H1 (cell line): ENCODE measurements at regions not wholly inside any gene's neighbourhood (a gene's known extent, or its start where the extent isn't known, plus 50 kb on each side); places are given as distances from the start of the nearest gene placed in this dataset.

Experiments
- CTCF ChIA-PET: fragments of 300-600 bp; sonication (Branson Sonifier 250); formaldehyde crosslinking; loops from one replicate; lab custom pipeline; 2021; ENCODE audit not compliant: partially characterized antibody; lab: Charles Lee
- POLR2A ChIA-PET: fragments of 300-600 bp; sonication (Branson Sonifier 250); formaldehyde crosslinking; loops from one replicate; lab custom pipeline; 2021; ENCODE audit warnings: inconsistent platforms; ENCODE audit not compliant: partially characterized antibody; lab: Charles Lee
- DNase-seq, 2 experiments: peaks; one replicate each; pipeline versions ENCODE4 v3.0.0 to v3.0.0-alpha.2; 2010 to 2022; ENCODE audit warnings: low spot score in 2 of 2, low read depth in 1 of 2, mixed read lengths in 1 of 2
- FAIRE-seq: peaks from 2 replicates; lab custom pipeline; 2011; peaks lifted over from hg19 to GRCh38; lab: Jason Lieb, UNC
- H2AFZ ChIP-seq: 2 replicates; pipeline ENCODE4 v1.8.1; 2012; ENCODE audit warnings: low read length, inconsistent platforms
- H2AK5ac ChIP-seq: 2 replicates; pipeline ENCODE4 v1.6.1; 2013; ENCODE audit warnings: low read depth, low read length
- H2BK120ac ChIP-seq: replicated peaks from 2 replicates; pipeline ENCODE3; 2013; ENCODE audit warnings: low read depth, low read length, inconsistent platforms
- H2BK12ac ChIP-seq: 2 replicates; pipeline ENCODE4 v1.6.1; 2013; ENCODE audit warnings: low read depth, low read length
- H2BK15ac ChIP-seq: 2 replicates; pipeline ENCODE4 v1.6.1; 2013; ENCODE audit warnings: low read length
- H2BK20ac ChIP-seq: 2 replicates; pipeline ENCODE4 v1.6.1; 2013; ENCODE audit warnings: low read length
- H2BK5ac ChIP-seq: 2 replicates; pipeline ENCODE4 v1.6.1; 2013; ENCODE audit warnings: low read depth, low read length
- H3K14ac ChIP-seq: 2 replicates; pipeline ENCODE4 v1.6.1; 2013; ENCODE audit warnings: inconsistent platforms; ENCODE audit not compliant: insufficient read length
- H3K18ac ChIP-seq: 2 replicates; pipeline ENCODE4 v1.6.1; 2013; ENCODE audit warnings: low read length; ENCODE audit errors: extremely low read depth
- H3K23ac ChIP-seq: 2 replicates; pipeline ENCODE4 v1.6.1; 2013; ENCODE audit warnings: inconsistent platforms; ENCODE audit not compliant: insufficient read length
- H3K23me2 ChIP-seq: 2 replicates; pipeline ENCODE4 v1.6.1; 2013; ENCODE audit warnings: low read depth, low read length
- H3K27ac ChIP-seq: 2 replicates; pipeline ENCODE4 v1.6.1; 2011; ENCODE audit warnings: low read depth, low read length, inconsistent platforms
- H3K27me3 ChIP-seq, 4 experiments: replicated peaks in 1 of 4; 1 replicate in 1 of 4; 2 replicates in 3 of 4; pipeline versions ENCODE4 v1.6.1 to v1.8.1; 2011 to 2013; ENCODE audit warnings: low read length in 3 of 4, mild to moderate bottlenecking in 3 of 4, inconsistent platforms in 2 of 4, mixed read lengths in 2 of 4, moderate library complexity in 1 of 4; ENCODE audit not compliant: control insufficient read depth in 3 of 4, insufficient read depth in 3 of 4; ENCODE audit errors: extremely low read depth in 1 of 4
- H3K36me3 ChIP-seq, 4 experiments: 2 replicates each; pipeline versions ENCODE4 v1.6.1 to v1.8.1; 2011 to 2013; ENCODE audit warnings: mild to moderate bottlenecking in 4 of 4, low read length in 3 of 4, moderate library complexity in 2 of 4, control low read depth in 1 of 4, inconsistent platforms in 1 of 4; ENCODE audit not compliant: insufficient read depth in 4 of 4, control insufficient read depth in 2 of 4
- H3K4ac ChIP-seq: replicated peaks from 2 replicates; pipeline ENCODE3; 2013; ENCODE audit warnings: low read length, low read depth, mixed read lengths, inconsistent platforms; ENCODE audit not compliant: insufficient read length
- H3K4me1 ChIP-seq, 4 experiments: replicated peaks in 1 of 4; 1 replicate in 1 of 4; 2 replicates in 3 of 4; pipeline versions ENCODE4 v1.6.1 to v1.8.1; 2011 to 2013; ENCODE audit warnings: low read length in 3 of 4, inconsistent platforms in 2 of 4, mixed read lengths in 1 of 4; ENCODE audit not compliant: insufficient read depth in 4 of 4, control insufficient read depth in 3 of 4
- H3K4me2 ChIP-seq, 2 experiments: 2 replicates each; pipeline versions ENCODE4 v1.6.1 to v1.8.1; 2011 to 2013; ENCODE audit warnings: low read depth in 2 of 2, low read length in 2 of 2, control low read depth in 1 of 2, inconsistent platforms in 1 of 2, mild to moderate bottlenecking in 1 of 2; ENCODE audit not compliant: insufficient read depth in 1 of 2
- H3K4me3 ChIP-seq, 4 experiments: fragments of 200-600, 300-600 bp in 1 of 4; sonication (generic), shearing (Covaris generic), sonication (Bioruptor Twin) in 1 of 4; 2 replicates each; pipeline versions ENCODE4 v1.5.1 to v1.8.1; 2011 to 2016; ENCODE audit warnings: low read length in 4 of 4, low read depth in 3 of 4, control low read depth in 2 of 4, inconsistent platforms in 2 of 4, mild to moderate bottlenecking in 2 of 4, mixed read lengths in 1 of 4, moderate library complexity in 1 of 4; ENCODE audit not compliant: insufficient read depth in 2 of 4; ENCODE audit errors: extremely low read depth in 1 of 4
- H3K56ac ChIP-seq: replicated peaks from 2 replicates; pipeline ENCODE3; 2013; ENCODE audit warnings: low read depth, mild to moderate bottlenecking, mixed read lengths, low read length, inconsistent platforms; ENCODE audit not compliant: insufficient read length
- H3K79me1 ChIP-seq: 2 replicates; pipeline ENCODE4 v1.6.1; 2013; ENCODE audit warnings: low read depth, low read length, control low read depth
- H3K79me2 ChIP-seq, 2 experiments: 2 replicates each; pipeline versions ENCODE4 v1.6.1 to v1.8.1; 2012 to 2013; ENCODE audit warnings: low read length in 2 of 2, mild to moderate bottlenecking in 2 of 2, inconsistent platforms in 1 of 2; ENCODE audit not compliant: insufficient read depth in 2 of 2, control insufficient read depth in 1 of 2
- H3K9ac ChIP-seq, 4 experiments: replicated peaks in 1 of 4; 1 replicate in 1 of 4; 2 replicates in 3 of 4; pipeline versions ENCODE4 v1.6.1 to v1.8.1; 2011 to 2013; ENCODE audit warnings: low read depth in 3 of 4, low read length in 3 of 4, control low read depth in 2 of 4, mild to moderate bottlenecking in 2 of 4, moderate library complexity in 2 of 4, inconsistent platforms in 1 of 4; ENCODE audit errors: extremely low read depth in 1 of 4
- H3K9me3 ChIP-seq, 2 experiments: 2 replicates each; pipeline versions ENCODE4 v1.6.1 to v1.8.1; 2012 to 2013; ENCODE audit warnings: mild to moderate bottlenecking in 2 of 2, moderate library complexity in 2 of 2, control low read depth in 1 of 2, inconsistent platforms in 1 of 2, low read depth in 1 of 2, low read length in 1 of 2, mixed read lengths in 1 of 2; ENCODE audit not compliant: insufficient read depth in 2 of 2
- H4K20me1 ChIP-seq, 2 experiments: replicated peaks in 1 of 2; 2 replicates each; pipeline versions ENCODE3 to v1.8.1; 2011 to 2013; ENCODE audit warnings: inconsistent platforms in 2 of 2, low read length in 2 of 2, mild to moderate bottlenecking in 1 of 2; ENCODE audit not compliant: insufficient read depth in 2 of 2, control insufficient read depth in 1 of 2
- H4K5ac ChIP-seq: 2 replicates; pipeline ENCODE4 v1.6.1; 2013; ENCODE audit warnings: low read length, low read depth, mixed read lengths, inconsistent platforms; ENCODE audit not compliant: insufficient read length
- H4K8ac ChIP-seq: 2 replicates; pipeline ENCODE4 v1.8.0; 2013; ENCODE audit warnings: mild to moderate bottlenecking, moderate library complexity, low read length, inconsistent platforms; ENCODE audit not compliant: insufficient read depth; ENCODE audit errors: extremely low read depth
- H4K91ac ChIP-seq: replicated peaks from 2 replicates; pipeline ENCODE3; 2013; ENCODE audit warnings: low read length, mixed read lengths, inconsistent platforms; ENCODE audit not compliant: insufficient read length
- CHD2 ChIP-seq: IDR thresholded peaks from 2 replicates; pipeline ENCODE4 v1.6.1; 2012; ENCODE audit warnings: low read length, improper control_type of control experiment
- CREB1 ChIP-seq: IDR thresholded peaks from 2 replicates; pipeline ENCODE4 v1.6.1; 2012; ENCODE audit warnings: inconsistent platforms
- CTBP2 ChIP-seq: IDR thresholded peaks from 2 replicates; pipeline ENCODE4 v1.7.0; 2011; ENCODE audit warnings: borderline replicate concordance, mild to moderate bottlenecking, moderate library complexity, mixed read lengths, low read length; ENCODE audit not compliant: insufficient read depth, insufficient read length
- GTF2F1 ChIP-seq: IDR thresholded peaks from 2 replicates; pipeline ENCODE4 v1.6.1; 2012; ENCODE audit warnings: low read depth, low read length, improper control_type of control experiment, borderline replicate concordance
- HDAC6 ChIP-seq: IDR thresholded peaks from one replicate; pipeline ENCODE4 v1.7.1; 2012; ENCODE audit warnings: low read depth, mild to moderate bottlenecking, inconsistent platforms, low read length, moderate library complexity
- KDM4A ChIP-seq: IDR thresholded peaks from one replicate; pipeline ENCODE4 v1.7.1; 2012; ENCODE audit warnings: low read depth, mild to moderate bottlenecking, moderate library complexity, low read length, inconsistent platforms; ENCODE audit not compliant: severe bottlenecking
- NANOG ChIP-seq: IDR thresholded peaks from 2 replicates; pipeline ENCODE4 v1.6.1; 2011; ENCODE audit warnings: low read length, low read depth, mild to moderate bottlenecking, inconsistent platforms; ENCODE audit not compliant: insufficient read depth, poor library complexity, severe bottlenecking
- SAP30 ChIP-seq: fragments of 300-600 bp; sonication (generic); IDR thresholded peaks from 2 replicates; pipeline ENCODE4 v1.7.1; 2012; ENCODE audit warnings: low read length, moderate library complexity, mild to moderate bottlenecking, inconsistent platforms; ENCODE audit not compliant: insufficient read depth, insufficient replicate concordance
- SRF ChIP-seq: IDR thresholded peaks from 2 replicates; pipeline ENCODE4 v1.6.1; 2011; ENCODE audit warnings: mild to moderate bottlenecking, low read depth, low read length, moderate library complexity
- TBP ChIP-seq: IDR thresholded peaks from 2 replicates; pipeline ENCODE4 v1.6.1; 2011; ENCODE audit warnings: low read depth, low read length, improper control_type of control experiment
- TEAD4 ChIP-seq: IDR thresholded peaks from 2 replicates; pipeline ENCODE4 v1.6.1; 2012; ENCODE audit warnings: low read depth, low read length, inconsistent platforms, mixed read lengths
- USF2 ChIP-seq: IDR thresholded peaks from 2 replicates; pipeline ENCODE4 v1.6.1; 2011; ENCODE audit warnings: low read length, improper control_type of control experiment
- WGBS, 2 experiments: shearing (Covaris generic) in 1 of 2; methylation state at CpG; one replicate each; pipeline versions ENCODE4 v1.1.6 to v1.1.7; 2013 to 2015; ENCODE audit warnings: low lambda C conversion rate in 2 of 2, mixed read lengths in 2 of 2, inconsistent platforms in 1 of 2, low coverage in 1 of 2, missing lambda C conversion rate in 1 of 2; ENCODE audit not compliant: insufficient replicate concordance in 2 of 2, insufficient coverage in 1 of 2, insufficient read length in 1 of 2; ENCODE audit errors: extremely low coverage in 1 of 2, missing lambda C conversion rate in 1 of 2; 5-methylcytosine and 5-hydroxymethylcytosine counted together

GRCh38 chr11:115080923-115081680 lies 402.8 kb downstream of the NXPE2 start:
- Histone ChIP-seq H3K4me1 (peaks cover 0 to 3% (median 0%) of the 10 kb centered on the region in 4 experiments; a peak in 2 of 7 replicates), H4K8ac (no peak overlapping the region), H3K4me3 (no peak overlapping the region), H2AFZ (no peak overlapping the region), H3K23ac (no peak overlapping the region), H2BK20ac (no peak overlapping the region), H3K23me2 (no peaks in the 10 kb centered on the region), H4K20me1 (no peaks in the 10 kb centered on the region), H3K27ac (no peak overlapping the region), H3K79me2 (no peaks in the 10 kb centered on the region), H4K91ac (no peak overlapping the region), H4K5ac (no peak overlapping the region), H2BK120ac (no peak overlapping the region), H3K79me1 (no peaks in the 10 kb centered on the region), H3K18ac (no peak overlapping the region), H3K56ac (no peak overlapping the region), H2AK5ac (no peak overlapping the region), H3K4me2 (no peak overlapping the region), H3K27me3 (no peaks in the 10 kb centered on the region), H3K4ac (no peak overlapping the region), H2BK12ac (no peak overlapping the region), H2BK15ac (peak overlapping the region; percentile 76; the same call in 1 of the 2 replicates), H3K14ac (no peak overlapping the region), H3K36me3 (no peaks in the 10 kb centered on the region), H3K9ac (no peak overlapping the region), H2BK5ac (no peak overlapping the region), H3K9me3 (no peaks in the 10 kb centered on the region)
- POLR2A ChIA-PET: no interaction called here
- FAIRE-seq (no peak), DNase-seq (no peak)
- CTCF ChIA-PET: interaction anchor here (0.7 to 1.6 kb wide), 5 partner anchors 11 to 460 kb away, joined by 3 to 7 read pairs (median 3); no protein-coding TSS in a partner anchor
- 84% methylated on average over 9 of the region's 9 CpGs; no CpG with 5 or more reads in 1 of the 2 experiments for WGBS, 2 experiments
- TF ChIP-seq SRF: no peak
- TF ChIP-seq USF2: no peak
- TF ChIP-seq TEAD4: no peak
- TF ChIP-seq KDM4A: no peak
- no peak for TF ChIP-seq TBP
- no peak for TF ChIP-seq HDAC6
- no peak for TF ChIP-seq NANOG
- TF ChIP-seq CREB1: no peak
- TF ChIP-seq CTBP2: no peak
- no peak for TF ChIP-seq CHD2
- TF ChIP-seq SAP30: no peak
- TF ChIP-seq GTF2F1: no peak
